HCT116 (cell line): ENCODE measurements at regions not wholly inside any gene's neighbourhood (a gene's known extent, or its start where the extent isn't known, plus 50 kb on each side); places are given as distances from the start of the nearest gene placed in this dataset.
"Not testable (repeated sequence)": the region's sequence is repeated elsewhere in the genome, so short reads cannot be mapped to it uniquely, and the experiment has no call there.

Source experiments
- ATAC-seq: fragments of 200-7000 bp; cut with Tn5 transposase; 2 replicates; pipeline ENCODE4 v1.9.1; 2020; ENCODE audit warnings: mild to moderate bottlenecking, moderate library complexity
- BruUV-seq: library from RNA; stranded (reverse); fragments of 400-500 nt; replicated peaks from 2 replicates; lab custom pipeline; 2021; lab: Mats Ljungman, UMichigan
- CTCF ChIA-PET: fragments of 300-600 bp; sonication (Branson Sonifier 250); formaldehyde crosslinking; loops from one replicate; lab custom pipeline; 2021; ENCODE audit warnings: antibody characterized with exemption; lab: Charles Lee
- POLR2A ChIA-PET: fragments of 300-600, 350-600 bp; sonication (Branson Sonifier 250); formaldehyde crosslinking; loops from one replicate; lab custom pipeline; 2021; ENCODE audit warnings: antibody characterized with exemption; lab: Charles Lee
- RAD21 ChIA-PET, 2 experiments: fragments of 300-600 bp; sonication (Branson Sonifier 250); formaldehyde crosslinking; loops; one replicate each; lab custom pipeline; 2023; ENCODE audit warnings: low total read pairs in 2 of 2; ENCODE audit not compliant: uncharacterized antibody in 2 of 2, unreplicated experiment in 2 of 2, low non-redundant PET in 1 of 2; lab: Charles Lee
- DNase-seq: peaks from one replicate; pipeline ENCODE4 v3.0.0-alpha.2; 2010; ENCODE audit warnings: low read depth, low spot score
- H2AFZ ChIP-seq: fragments of 200-600 bp; shearing (Covaris generic), sonication (generic); 2 replicates; pipeline ENCODE4 v1.6.1; 2017; ENCODE audit warnings: low read depth, mixed run types, mixed read lengths, antibody characterized with exemption, low read length; ENCODE audit not compliant: poor library complexity, severe bottlenecking
- H3K27ac ChIP-seq: 2 replicates; pipeline ENCODE4 v1.5.1; 2012; ENCODE audit warnings: low read depth, low read length
- H3K27me3 ChIP-seq: fragments of 200-600 bp; sonication (generic); 2 replicates; pipeline ENCODE4 v1.6.1; 2016; ENCODE audit warnings: mixed run types, low read length, mixed read lengths; ENCODE audit not compliant: insufficient read depth
- H3K36me3 ChIP-seq, 2 experiments: fragments of 200-500 bp in 1 of 2; fragments of 200-600 bp in 1 of 2; sonication (Bioruptor generic) in 1 of 2; sonication (generic) in 1 of 2; 2 replicates each; pipeline versions ENCODE4 v1.5.1 to v1.6.1; 2014 to 2016; ENCODE audit warnings: low read length in 2 of 2, inconsistent platforms in 1 of 2, mixed read lengths in 1 of 2, mixed run types in 1 of 2; ENCODE audit not compliant: insufficient read depth in 2 of 2, control insufficient read depth in 1 of 2
- H3K4me1 ChIP-seq, 2 experiments: fragments of 200-600 bp in 1 of 2; sonication (generic) in 1 of 2; 2 replicates each; pipeline versions ENCODE4 v1.5.1 to v1.6.1; 2012 to 2017; ENCODE audit warnings: low read length in 2 of 2, inconsistent platforms in 1 of 2, mild to moderate bottlenecking in 1 of 2, mixed read lengths in 1 of 2, mixed run types in 1 of 2, moderate library complexity in 1 of 2; ENCODE audit not compliant: insufficient read depth in 2 of 2, control insufficient read depth in 1 of 2
- H3K4me2 ChIP-seq: fragments of 200-600 bp; sonication (generic); 2 replicates; pipeline ENCODE4 v1.6.1; 2017; ENCODE audit warnings: mixed run types, low read length, mixed read lengths
- H3K4me3 ChIP-seq, 2 experiments: fragments of 200-600 bp in 1 of 2; sonication (generic) in 1 of 2; replicated peaks in 1 of 2; 2 replicates each; pipeline ENCODE4 v1.5.1; 2011 to 2016; ENCODE audit warnings: low read length in 2 of 2, control low read depth in 1 of 2, low read depth in 1 of 2, mild to moderate bottlenecking in 1 of 2, mixed read lengths in 1 of 2, mixed run types in 1 of 2
- H3K79me2 ChIP-seq: fragments of 200-600 bp; sonication (generic); 2 replicates; pipeline ENCODE4 v1.6.1; 2017; ENCODE audit warnings: mild to moderate bottlenecking, mixed run types, low read length, moderate library complexity, mixed read lengths; ENCODE audit not compliant: insufficient read depth
- H3K9ac ChIP-seq: fragments of 200-600 bp; sonication (generic); 2 replicates; pipeline ENCODE4 v1.6.1; 2016; ENCODE audit warnings: low read length, mixed read lengths
- H3K9me2 ChIP-seq: fragments of 200-600 bp; sonication (generic), shearing (Covaris generic); 2 replicates; pipeline ENCODE4 v1.6.1; 2017; ENCODE audit warnings: mixed run types, mild to moderate bottlenecking, moderate library complexity; ENCODE audit not compliant: insufficient read depth
- H3K9me3 ChIP-seq, 2 experiments: fragments of 200-500 bp in 1 of 2; fragments of 200-600 bp in 1 of 2; sonication (Bioruptor generic) in 1 of 2; sonication (generic) in 1 of 2; 2 replicates each; pipeline ENCODE4 v1.6.1; 2014 to 2017; ENCODE audit warnings: low read length in 2 of 2, mixed read lengths in 2 of 2, inconsistent platforms in 1 of 2, low read depth in 1 of 2, mild to moderate bottlenecking in 1 of 2, mixed run types in 1 of 2, moderate library complexity in 1 of 2; ENCODE audit not compliant: control insufficient read depth in 1 of 2, insufficient read depth in 1 of 2
- H4K20me1 ChIP-seq: fragments of 200-600 bp; sonication (generic), shearing (Covaris generic); 2 replicates; pipeline ENCODE4 v1.6.1; 2017; ENCODE audit warnings: mixed run types, mild to moderate bottlenecking, moderate library complexity; ENCODE audit not compliant: insufficient read depth
- intact Hi-C: fragments of 100-400 bp; cut with micrococcal nuclease; formaldehyde crosslinking; loops from 2 replicates; pipeline ENCODE4 v1.10.0; 2022
- TF ChIP-seq, protein P1 (sequence below), 3 experiments: fragments of 200-600 bp in 1 of 3; sonication (generic) in 1 of 3; IDR thresholded peaks in 2 of 3; conservative IDR thresholded peaks in 1 of 3; 2 replicates each; pipeline ENCODE4 v1.5.1; 2012 to 2017; ENCODE audit warnings: low read depth in 2 of 3, low read length in 2 of 3, antibody characterized with exemption in 1 of 3, borderline replicate concordance in 1 of 3, control low read depth in 1 of 3, mild to moderate bottlenecking in 1 of 3, mixed read lengths in 1 of 3, mixed run types in 1 of 3, moderate library complexity in 1 of 3; ENCODE audit not compliant: insufficient read depth in 1 of 3

DNA sequence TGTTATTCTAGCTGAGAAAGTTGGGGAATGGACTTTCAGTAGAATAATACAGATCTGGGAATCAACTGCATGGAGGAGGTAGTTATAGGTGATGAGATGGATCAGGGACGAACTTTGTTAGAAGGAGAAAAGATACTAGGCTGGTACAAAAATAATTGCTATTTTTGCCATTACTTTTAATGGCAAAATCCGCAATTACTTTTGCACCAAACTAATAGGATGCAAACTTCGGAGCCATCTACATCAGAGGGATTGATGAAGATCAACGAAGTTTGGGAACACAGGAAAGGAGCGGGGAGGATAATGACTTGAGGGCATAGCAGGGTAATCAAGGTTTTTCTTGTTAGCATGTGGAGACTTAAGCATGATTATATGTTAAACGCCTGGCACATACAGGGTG, 111.9 kb downstream of the DEFB131A start:
- POLR2A ChIA-PET, BruUV-seq, H3K27ac ChIP-seq, H3K27me3 ChIP-seq, intact Hi-C loops, H3K4me3 ChIP-seq, H3K9me3 ChIP-seq, H3K4me2 ChIP-seq, RAD21 ChIA-PET, DNase-seq, H3K4me1 ChIP-seq, H3K36me3 ChIP-seq, H4K20me1 ChIP-seq, ATAC-seq, H3K9me2 ChIP-seq, H2AFZ ChIP-seq, H3K9ac ChIP-seq, CTCF ChIA-PET: not testable (repeated sequence)
- peaks cover 16% of the 10 kb centered on the region; the same call in 1 of the 2 replicates for H3K79me2 ChIP-seq

GRCh38 chr4:9577869-9578268, 133.7 kb downstream of the DEFB131A start:
- H2AFZ ChIP-seq, H3K36me3 ChIP-seq, H3K4me2 ChIP-seq, ATAC-seq, H3K27ac ChIP-seq, H3K4me3 ChIP-seq, H3K27me3 ChIP-seq, POLR2A ChIA-PET, intact Hi-C loops, CTCF ChIA-PET, RAD21 ChIA-PET, H3K9ac ChIP-seq, H3K4me1 ChIP-seq, DNase-seq, BruUV-seq, H4K20me1 ChIP-seq, H3K9me2 ChIP-seq, H3K9me3 ChIP-seq: not testable (repeated sequence)
- H3K79me2 ChIP-seq = 0 out of 2 replicates have a peak, but pooled peaks cover 13% of the 10 kb centered on the region
- TF ChIP-seq, protein P1, sequence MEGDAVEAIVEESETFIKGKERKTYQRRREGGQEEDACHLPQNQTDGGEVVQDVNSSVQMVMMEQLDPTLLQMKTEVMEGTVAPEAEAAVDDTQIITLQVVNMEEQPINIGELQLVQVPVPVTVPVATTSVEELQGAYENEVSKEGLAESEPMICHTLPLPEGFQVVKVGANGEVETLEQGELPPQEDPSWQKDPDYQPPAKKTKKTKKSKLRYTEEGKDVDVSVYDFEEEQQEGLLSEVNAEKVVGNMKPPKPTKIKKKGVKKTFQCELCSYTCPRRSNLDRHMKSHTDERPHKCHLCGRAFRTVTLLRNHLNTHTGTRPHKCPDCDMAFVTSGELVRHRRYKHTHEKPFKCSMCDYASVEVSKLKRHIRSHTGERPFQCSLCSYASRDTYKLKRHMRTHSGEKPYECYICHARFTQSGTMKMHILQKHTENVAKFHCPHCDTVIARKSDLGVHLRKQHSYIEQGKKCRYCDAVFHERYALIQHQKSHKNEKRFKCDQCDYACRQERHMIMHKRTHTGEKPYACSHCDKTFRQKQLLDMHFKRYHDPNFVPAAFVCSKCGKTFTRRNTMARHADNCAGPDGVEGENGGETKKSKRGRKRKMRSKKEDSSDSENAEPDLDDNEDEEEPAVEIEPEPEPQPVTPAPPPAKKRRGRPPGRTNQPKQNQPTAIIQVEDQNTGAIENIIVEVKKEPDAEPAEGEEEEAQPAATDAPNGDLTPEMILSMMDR (IDR thresholded peaks at IDR 0.05 in 2 of 3, conservative IDR thresholded peaks at IDR 0.05 in 1 of 3; ENCODE audit: borderline replicate concordance in 1 of 3, insufficient read depth in 1 of 3, low read depth in 2 of 3, low read length in 2 of 3) = peak in 2 of 3 experiments; percentile 41 to 49; a peak in 4 of 6 replicates

DNA sequence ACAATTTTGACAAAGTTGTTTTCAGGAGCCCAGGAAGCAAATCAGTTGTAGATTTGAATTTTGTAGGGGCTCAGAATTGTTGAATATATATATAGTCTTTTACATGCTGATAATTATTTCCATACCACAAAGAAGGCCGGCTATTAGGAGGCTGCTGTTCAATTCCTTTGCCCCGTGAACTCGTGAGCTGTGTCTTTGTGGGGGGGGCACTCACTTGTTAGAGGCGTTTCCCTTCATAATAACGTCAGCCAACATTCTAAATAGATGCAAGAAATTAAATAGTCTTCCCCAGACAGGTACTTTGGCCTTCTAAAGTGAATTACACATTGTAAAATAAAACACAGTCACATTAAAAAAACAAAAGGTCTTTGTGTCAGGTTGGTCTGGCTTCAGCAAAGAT, 138.7 kb downstream of the DEFB131A start:
- CTCF ChIA-PET, RAD21 ChIA-PET, H3K9me3 ChIP-seq, H3K27ac ChIP-seq, ATAC-seq, H2AFZ ChIP-seq, H3K4me2 ChIP-seq, H3K79me2 ChIP-seq, H3K4me1 ChIP-seq, H3K27me3 ChIP-seq, DNase-seq, H3K9me2 ChIP-seq, H4K20me1 ChIP-seq, intact Hi-C loops, POLR2A ChIA-PET, H3K9ac ChIP-seq, BruUV-seq, H3K4me3 ChIP-seq, H3K36me3 ChIP-seq: not testable (repeated sequence)
